Upper lobe of left lung (tissue), 4 donors: ENCODE measurements at regions not wholly inside any gene's neighbourhood (a gene's known extent, or its start where the extent isn't known, plus 50 kb on each side); places are given as distances from the start of the nearest gene placed in this dataset.

Source experiments
- EP300 ChIP-seq, 4 donors: sonication (generic); formaldehyde crosslinking; IDR thresholded peaks; one replicate each; pipeline ENCODE4 v1.5.1; 2017; ENCODE audit warnings: antibody characterized with exemption in 4 of 4, control low read depth in 2 of 4
- POLR2A ChIP-seq, 4 donors: fragments of 450-650 bp; IDR thresholded peaks; one replicate each; pipeline ENCODE4 v1.5.1; 2016 to 2017; ENCODE audit warnings: antibody characterized with exemption in 4 of 4, mild to moderate bottlenecking in 2 of 4
- POLR2AphosphoS5 ChIP-seq, 2 donors: sonication (generic); formaldehyde crosslinking; IDR thresholded peaks; one replicate each; pipeline ENCODE4 v1.5.1; 2017; ENCODE audit warnings: antibody characterized with exemption in 2 of 2
- TF ChIP-seq, protein P1 (sequence below), 6 experiments: fragments of 450-650 bp in 4 of 6; fragments of 200-600 bp in 2 of 6; sonication (generic) in 2 of 6; IDR thresholded peaks; one replicate each; pipeline ENCODE4 v1.5.1; 2016 to 2019; ENCODE audit warnings: antibody characterized with exemption in 6 of 6

DNA sequence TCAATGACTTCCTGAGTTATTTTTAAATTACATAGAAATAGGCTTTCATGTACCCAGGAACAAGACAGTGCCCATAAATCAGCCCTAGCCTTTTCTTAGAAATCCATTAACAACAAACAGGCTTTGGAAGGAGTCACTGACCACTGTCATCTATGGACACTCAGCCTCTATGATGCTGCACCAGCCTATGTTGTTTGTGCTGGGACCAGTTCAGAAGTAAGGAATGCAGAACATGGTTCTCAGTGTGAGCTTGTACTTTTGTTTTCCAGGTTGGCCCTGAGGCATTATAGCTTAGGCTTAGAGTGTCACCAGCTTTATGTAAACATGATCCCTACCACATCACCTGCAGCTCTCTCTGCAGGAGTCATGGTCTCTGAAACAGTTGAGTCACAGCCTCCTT lies 335.7 kb upstream of the CDH7 start:
- TF ChIP-seq, protein P1, sequence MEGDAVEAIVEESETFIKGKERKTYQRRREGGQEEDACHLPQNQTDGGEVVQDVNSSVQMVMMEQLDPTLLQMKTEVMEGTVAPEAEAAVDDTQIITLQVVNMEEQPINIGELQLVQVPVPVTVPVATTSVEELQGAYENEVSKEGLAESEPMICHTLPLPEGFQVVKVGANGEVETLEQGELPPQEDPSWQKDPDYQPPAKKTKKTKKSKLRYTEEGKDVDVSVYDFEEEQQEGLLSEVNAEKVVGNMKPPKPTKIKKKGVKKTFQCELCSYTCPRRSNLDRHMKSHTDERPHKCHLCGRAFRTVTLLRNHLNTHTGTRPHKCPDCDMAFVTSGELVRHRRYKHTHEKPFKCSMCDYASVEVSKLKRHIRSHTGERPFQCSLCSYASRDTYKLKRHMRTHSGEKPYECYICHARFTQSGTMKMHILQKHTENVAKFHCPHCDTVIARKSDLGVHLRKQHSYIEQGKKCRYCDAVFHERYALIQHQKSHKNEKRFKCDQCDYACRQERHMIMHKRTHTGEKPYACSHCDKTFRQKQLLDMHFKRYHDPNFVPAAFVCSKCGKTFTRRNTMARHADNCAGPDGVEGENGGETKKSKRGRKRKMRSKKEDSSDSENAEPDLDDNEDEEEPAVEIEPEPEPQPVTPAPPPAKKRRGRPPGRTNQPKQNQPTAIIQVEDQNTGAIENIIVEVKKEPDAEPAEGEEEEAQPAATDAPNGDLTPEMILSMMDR (IDR thresholded peaks at IDR 0.05): no peak
- TF ChIP-seq EP300 (IDR thresholded peaks at IDR 0.05): no peak
- no peak for TF ChIP-seq POLR2AphosphoS5 (IDR thresholded peaks at IDR 0.05)
- no peak for TF ChIP-seq POLR2A (IDR thresholded peaks at IDR 0.05)
